Esophagus muscularis mucosa (tissue), 3 donors: ENCODE measurements at regions not wholly inside any gene's neighbourhood (a gene's known extent, or its start where the extent isn't known, plus 50 kb on each side); places are given as distances from the start of the nearest gene placed in this dataset.
"Not testable (repeated sequence)": the region's sequence is repeated elsewhere in the genome, so short reads cannot be mapped to it uniquely, and the experiment has no call there.

Experiments used
- CTCF ChIP-seq, 3 experiments: fragments of 200-600 bp in 2 of 3; fragments of 450-650 bp in 1 of 3; sonication (generic) in 2 of 3; IDR thresholded peaks; one replicate each; pipeline ENCODE4 v1.5.1; 2017 to 2019; ENCODE audit warnings: antibody characterized with exemption in 3 of 3, mild to moderate bottlenecking in 2 of 3, moderate library complexity in 1 of 3
- POLR2AphosphoS5 ChIP-seq, 2 donors: sonication (generic); formaldehyde crosslinking; IDR thresholded peaks; one replicate each; pipeline ENCODE4 v1.6.1; 2017; ENCODE audit warnings: antibody characterized with exemption in 2 of 2

GRCh38 chr14:21788687-21789086 lies 115.1 kb upstream of the OR4E1 start:
- not testable (repeated sequence) for TF ChIP-seq CTCF, POLR2AphosphoS5 (IDR thresholded peaks at IDR 0.05)
